ENCODE measurements at regions not wholly inside any gene's neighbourhood (a gene's known extent, or its start where the extent isn't known, plus 50 kb on each side); places are given as distances from the start of the nearest gene placed in this dataset.

- ChIA-PET CTCF (no interaction called here), POLR2A (no interaction called here)
- H3K27ac ChIP-seq (ENCODE audit: low read depth in 2 of 2, low read length in 1 of 2): peak overlapping the region; percentile 76 to 99
- H3K79me2 ChIP-seq (ENCODE audit: insufficient read depth): no peaks in the 10 kb centered on the region
- H3K9ac ChIP-seq: peak overlapping the region; percentile 62; the same call in 1 of the 2 replicates
- no peaks in the 10 kb centered on the region for H3K27me3 ChIP-seq (ENCODE audit: insufficient read depth)
- H3F3A ChIP-seq (replicated peaks; ENCODE audit: insufficient read depth): peaks cover 19% of the 10 kb centered on the region
- 19% methylated on average over 10 of the region's 14 CpGs for WGBS (ENCODE audit: low lambda C conversion rate)
- no peak overlapping the region for H3K4me3 ChIP-seq (ENCODE audit: low read depth in 2 of 2, low read length in 1 of 2)
- H3K4me1 ChIP-seq (ENCODE audit: control insufficient read depth in 1 of 2, insufficient read depth in 2 of 2, low read depth in 1 of 2, low read length in 1 of 2): peaks cover 4 to 12% of the 10 kb centered on the region in 2 experiments; a peak in 3 of 4 replicates
- no peak for DNase-seq
- peak overlapping the region; percentile 36 for H3K4me2 ChIP-seq
- H3K9me2 ChIP-seq: no peaks in the 10 kb centered on the region
- H2AFZ ChIP-seq (ENCODE audit: low read depth): peak overlapping the region; percentile 87
- H3K9me3 ChIP-seq: no peaks in the 10 kb centered on the region
- H3K36me3 ChIP-seq (replicated peaks in 1 of 2; ENCODE audit: control insufficient read depth in 1 of 2, insufficient read depth in 2 of 2, low read length in 1 of 2): no peaks in the 10 kb centered on the region
- no peaks in the 10 kb centered on the region for H4K20me1 ChIP-seq (ENCODE audit: insufficient read depth)
- TF ChIP-seq GABPA (IDR thresholded peaks at IDR 0.05; ENCODE audit: low read depth): peak; percentile 55
- TF ChIP-seq EZH2phosphoT487 (IDR thresholded peaks at IDR 0.05; ENCODE audit: borderline replicate concordance, low read depth): no peak
- no peak for TF ChIP-seq NRF1 (IDR thresholded peaks at IDR 0.05; ENCODE audit: low read depth, low read length)
- peak; percentile 24 for TF ChIP-seq NFIC (IDR thresholded peaks at IDR 0.05; ENCODE audit: borderline replicate concordance)
Observed at GRCh38 chr6:105609375-105609991, 206.6 kb upstream of the PREP start.

DNA sequence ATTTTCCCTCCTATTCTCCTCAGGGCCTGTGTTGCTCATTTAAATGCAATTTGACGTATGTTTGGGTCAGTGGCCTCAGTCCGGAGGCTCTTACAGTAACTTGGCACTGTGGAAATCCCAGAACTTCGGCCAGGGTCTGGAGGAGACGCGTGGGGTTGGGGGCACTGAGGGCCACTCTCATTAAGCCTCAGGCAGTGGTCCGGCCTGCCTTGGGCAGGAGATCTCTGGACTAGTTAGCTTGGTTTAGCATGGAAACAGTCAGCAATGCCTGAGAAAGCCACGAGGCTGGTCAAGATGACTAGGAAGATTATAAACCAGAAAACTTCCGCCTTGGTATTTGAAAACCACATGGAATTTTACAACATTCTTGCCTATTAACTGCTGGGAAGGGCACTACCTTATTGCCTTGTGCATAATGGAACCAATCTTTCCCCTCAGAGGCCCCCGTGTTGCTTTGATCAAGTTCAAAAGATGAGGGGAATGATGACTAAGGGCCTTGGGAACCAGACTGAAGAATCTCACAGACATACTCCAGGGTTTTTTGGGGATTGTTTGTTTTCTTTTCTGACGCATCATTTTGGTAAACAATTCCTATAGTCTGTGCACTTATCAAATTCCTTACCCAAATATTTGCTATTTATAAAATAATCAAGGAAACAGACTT lies 206.0 kb upstream of the PREP start:
- no peak for DNase-seq
- H3K4me2 ChIP-seq: peak overlapping the region; percentile 36
- H3K4me1 ChIP-seq (ENCODE audit: control insufficient read depth in 1 of 2, insufficient read depth in 2 of 2, low read depth in 1 of 2, low read length in 1 of 2): peaks cover 4 to 16% of the 10 kb centered on the region in 2 experiments; a peak in 3 of 4 replicates
- H3K9me3 ChIP-seq: no peaks in the 10 kb centered on the region
- peak overlapping the region; percentile 62; the same call in 1 of the 2 replicates for H3K9ac ChIP-seq
- ChIA-PET CTCF (no interaction called here), POLR2A (no interaction called here)
- H3K36me3 ChIP-seq (replicated peaks in 1 of 2; ENCODE audit: control insufficient read depth in 1 of 2, insufficient read depth in 2 of 2, low read length in 1 of 2): no peaks in the 10 kb centered on the region
- H3F3A ChIP-seq (replicated peaks; ENCODE audit: insufficient read depth): peaks cover 19% of the 10 kb centered on the region
- no peak overlapping the region for H3K4me3 ChIP-seq (ENCODE audit: low read depth in 2 of 2, low read length in 1 of 2)
- H2AFZ ChIP-seq (ENCODE audit: low read depth): peak overlapping the region; percentile 87; the same call in 1 of the 2 replicates
- WGBS (ENCODE audit: low lambda C conversion rate): 17% methylated on average over 9 of the region's 10 CpGs
- H3K9me2 ChIP-seq: no peaks in the 10 kb centered on the region
- no peaks in the 10 kb centered on the region for H4K20me1 ChIP-seq (ENCODE audit: insufficient read depth)
- H3K79me2 ChIP-seq (ENCODE audit: insufficient read depth): no peaks in the 10 kb centered on the region
- peak overlapping the region; percentile 76 to 99 for H3K27ac ChIP-seq (ENCODE audit: low read depth in 2 of 2, low read length in 1 of 2)
- no peaks in the 10 kb centered on the region for H3K27me3 ChIP-seq (ENCODE audit: insufficient read depth)
- 0 out of 2 replicates have a peak, but pooled peaks have one; percentile 30 for TF ChIP-seq MEF2A (IDR thresholded peaks at IDR 0.05; ENCODE audit: borderline replicate concordance, low read depth)
- TF ChIP-seq PBX3 (IDR thresholded peaks at IDR 0.05): peak; percentile 66; the same call in 1 of the 2 replicates
- TF ChIP-seq FOXJ3 (CRISPR knock-in tag; IDR thresholded peaks at IDR 0.05): no peak
- TF ChIP-seq JUND (IDR thresholded peaks at IDR 0.05): peak; percentile 52; the same call in 1 of the 2 replicates
- TF ChIP-seq POLR2AphosphoS5 (IDR thresholded peaks at IDR 0.05; ENCODE audit: low read depth, low read length): peak; percentile 24; the same call in 1 of the 2 replicates
- TF ChIP-seq, protein P1, sequence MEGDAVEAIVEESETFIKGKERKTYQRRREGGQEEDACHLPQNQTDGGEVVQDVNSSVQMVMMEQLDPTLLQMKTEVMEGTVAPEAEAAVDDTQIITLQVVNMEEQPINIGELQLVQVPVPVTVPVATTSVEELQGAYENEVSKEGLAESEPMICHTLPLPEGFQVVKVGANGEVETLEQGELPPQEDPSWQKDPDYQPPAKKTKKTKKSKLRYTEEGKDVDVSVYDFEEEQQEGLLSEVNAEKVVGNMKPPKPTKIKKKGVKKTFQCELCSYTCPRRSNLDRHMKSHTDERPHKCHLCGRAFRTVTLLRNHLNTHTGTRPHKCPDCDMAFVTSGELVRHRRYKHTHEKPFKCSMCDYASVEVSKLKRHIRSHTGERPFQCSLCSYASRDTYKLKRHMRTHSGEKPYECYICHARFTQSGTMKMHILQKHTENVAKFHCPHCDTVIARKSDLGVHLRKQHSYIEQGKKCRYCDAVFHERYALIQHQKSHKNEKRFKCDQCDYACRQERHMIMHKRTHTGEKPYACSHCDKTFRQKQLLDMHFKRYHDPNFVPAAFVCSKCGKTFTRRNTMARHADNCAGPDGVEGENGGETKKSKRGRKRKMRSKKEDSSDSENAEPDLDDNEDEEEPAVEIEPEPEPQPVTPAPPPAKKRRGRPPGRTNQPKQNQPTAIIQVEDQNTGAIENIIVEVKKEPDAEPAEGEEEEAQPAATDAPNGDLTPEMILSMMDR (IDR thresholded peaks at IDR 0.05): no peak
- peak; percentile 28; the same call in 1 of the 2 replicates for TF ChIP-seq SIN3A (IDR thresholded peaks at IDR 0.05; ENCODE audit: borderline replicate concordance, low read depth, low read length)
- TF ChIP-seq NFIC (IDR thresholded peaks at IDR 0.05; ENCODE audit: borderline replicate concordance): peak; percentile 66
- no peak for TF ChIP-seq ZBTB33 (IDR thresholded peaks at IDR 0.05; ENCODE audit: borderline replicate concordance, low read depth)
- no peak for TF ChIP-seq CHD2 (IDR thresholded peaks at IDR 0.05; ENCODE audit: low read length, partially characterized antibody)
- TF ChIP-seq TCF12 (IDR thresholded peaks at IDR 0.05): peak; percentile 87
- TF ChIP-seq, protein P2, sequence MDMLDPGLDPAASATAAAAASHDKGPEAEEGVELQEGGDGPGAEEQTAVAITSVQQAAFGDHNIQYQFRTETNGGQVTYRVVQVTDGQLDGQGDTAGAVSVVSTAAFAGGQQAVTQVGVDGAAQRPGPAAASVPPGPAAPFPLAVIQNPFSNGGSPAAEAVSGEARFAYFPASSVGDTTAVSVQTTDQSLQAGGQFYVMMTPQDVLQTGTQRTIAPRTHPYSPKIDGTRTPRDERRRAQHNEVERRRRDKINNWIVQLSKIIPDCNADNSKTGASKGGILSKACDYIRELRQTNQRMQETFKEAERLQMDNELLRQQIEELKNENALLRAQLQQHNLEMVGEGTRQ (IDR thresholded peaks at IDR 0.05; ENCODE audit: borderline replicate concordance, low read depth, low read length): no peak
- peak; percentile 93 for TF ChIP-seq TEAD4 (IDR thresholded peaks at IDR 0.05; ENCODE audit: borderline replicate concordance, insufficient read depth)
- TF ChIP-seq RXRA (IDR thresholded peaks at IDR 0.05; ENCODE audit: borderline replicate concordance, low read depth): peak; percentile 75; the same call in 1 of the 2 replicates
- TF ChIP-seq MXI1 (IDR thresholded peaks at IDR 0.05; ENCODE audit: low read depth, low read length): no peak
